ENCODE measurements at regions not wholly inside any gene's neighbourhood (a gene's known extent, or its start where the extent isn't known, plus 50 kb on each side); places are given as distances from the start of the nearest gene placed in this dataset.

DNA sequence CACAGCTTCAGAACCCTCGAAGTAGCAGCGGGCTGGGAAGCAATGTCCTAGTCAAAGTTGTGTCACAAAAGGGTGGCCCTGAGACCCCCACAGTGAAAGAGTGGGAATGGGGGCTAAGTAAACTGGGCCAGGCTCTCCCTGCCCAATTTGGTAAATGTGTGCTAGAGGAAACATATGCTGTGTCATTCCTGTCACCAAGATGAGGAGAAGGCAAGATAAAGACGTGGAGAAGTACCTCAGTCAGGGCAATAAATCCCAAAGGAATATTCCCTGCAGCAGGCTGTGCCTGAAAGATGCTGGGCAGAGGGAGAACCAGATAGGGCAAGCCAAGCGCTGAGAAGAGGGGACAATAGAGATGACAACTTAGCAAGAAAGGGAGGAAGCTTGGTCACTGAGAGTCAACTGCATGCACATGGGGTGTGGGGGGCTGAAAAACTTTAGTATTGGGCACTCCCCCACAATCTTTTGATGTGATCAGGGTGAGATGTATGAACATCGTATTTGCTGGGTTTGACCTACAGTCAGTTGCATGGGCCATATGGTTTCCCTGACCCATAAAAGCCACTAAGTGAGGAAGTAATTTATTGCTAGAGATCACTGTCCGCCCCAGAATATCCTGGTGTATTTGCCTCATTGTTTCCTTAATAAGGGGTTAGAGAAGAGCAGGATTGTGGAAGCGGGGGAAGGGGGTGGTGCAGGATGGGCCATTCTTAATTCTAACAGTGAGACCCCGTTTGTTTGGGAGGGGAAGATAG lies 49.9 kb upstream of the CXCR4 start:
- TF ChIP-seq, protein P1, sequence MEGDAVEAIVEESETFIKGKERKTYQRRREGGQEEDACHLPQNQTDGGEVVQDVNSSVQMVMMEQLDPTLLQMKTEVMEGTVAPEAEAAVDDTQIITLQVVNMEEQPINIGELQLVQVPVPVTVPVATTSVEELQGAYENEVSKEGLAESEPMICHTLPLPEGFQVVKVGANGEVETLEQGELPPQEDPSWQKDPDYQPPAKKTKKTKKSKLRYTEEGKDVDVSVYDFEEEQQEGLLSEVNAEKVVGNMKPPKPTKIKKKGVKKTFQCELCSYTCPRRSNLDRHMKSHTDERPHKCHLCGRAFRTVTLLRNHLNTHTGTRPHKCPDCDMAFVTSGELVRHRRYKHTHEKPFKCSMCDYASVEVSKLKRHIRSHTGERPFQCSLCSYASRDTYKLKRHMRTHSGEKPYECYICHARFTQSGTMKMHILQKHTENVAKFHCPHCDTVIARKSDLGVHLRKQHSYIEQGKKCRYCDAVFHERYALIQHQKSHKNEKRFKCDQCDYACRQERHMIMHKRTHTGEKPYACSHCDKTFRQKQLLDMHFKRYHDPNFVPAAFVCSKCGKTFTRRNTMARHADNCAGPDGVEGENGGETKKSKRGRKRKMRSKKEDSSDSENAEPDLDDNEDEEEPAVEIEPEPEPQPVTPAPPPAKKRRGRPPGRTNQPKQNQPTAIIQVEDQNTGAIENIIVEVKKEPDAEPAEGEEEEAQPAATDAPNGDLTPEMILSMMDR (conservative IDR thresholded peaks at IDR 0.05; ENCODE audit: low read depth, low read length): no peak
- TF ChIP-seq EZH2 (IDR thresholded peaks at IDR 0.05; ENCODE audit: borderline replicate concordance, low read depth, low read length, poor library complexity, severe bottlenecking): no peak
